ENCODE measurements at regions not wholly inside any gene's neighbourhood (a gene's known extent, or its start where the extent isn't known, plus 50 kb on each side); places are given as distances from the start of the nearest gene placed in this dataset.

- H3K36me3 ChIP-seq (ENCODE audit: control insufficient read depth, insufficient read depth, low read length): no peaks in the 10 kb centered on the region
- no peaks in the 10 kb centered on the region for H4K20me1 ChIP-seq (ENCODE audit: insufficient read depth, low read length)
- no TSS peak for BruUV-seq (replicated peaks)
- no peaks in the 10 kb centered on the region for H3K27me3 ChIP-seq (ENCODE audit: control insufficient read depth, insufficient read depth, low read length)
- no CpG with 5 or more reads among the region's 1 CpG for WGBS, 2 experiments (ENCODE audit: extremely low coverage in 2 of 2, insufficient read length in 1 of 2)
- no peaks in the 10 kb centered on the region for H3K79me1 ChIP-seq (ENCODE audit: low read depth in 1 of 2, low read length in 2 of 2)
- H3K9me1 ChIP-seq (ENCODE audit: insufficient read depth, low read length): no peaks in the 10 kb centered on the region
- CTCF ChIA-PET: no interaction called here
- in situ Hi-C loops (cut with MboI; ENCODE audit: low sequenced_read_pairs) (no loop called here), intact Hi-C loops (cut with micrococcal nuclease) (no loop called here), dilution Hi-C loops (cut with HindIII; ENCODE audit: low sequenced_read_pairs, unreplicated experiment) (no loop called here)
- H2AFZ ChIP-seq (replicated peaks; ENCODE audit: low read length, poor library complexity): no peak overlapping the region
- H2BK15ac ChIP-seq (ENCODE audit: low read depth, low read length): no peak overlapping the region
- peaks cover 3% of the 10 kb centered on the region; the same call in 1 of the 2 replicates for H3K9me3 ChIP-seq (ENCODE audit: control insufficient read depth, insufficient read depth, low read length)
- no peak overlapping the region for H2BK120ac ChIP-seq (ENCODE audit: low read depth, low read length)
- no peak overlapping the region for H2AK5ac ChIP-seq (ENCODE audit: low read depth, low read length)
- no peak overlapping the region for H3K14ac ChIP-seq (replicated peaks; ENCODE audit: low read depth, low read length)
- ATAC-seq (ENCODE audit: low read depth): no peak
- no peak overlapping the region for H4K5ac ChIP-seq (ENCODE audit: low read depth, low read length)
- H3K4me3 ChIP-seq (ENCODE audit: insufficient read depth, low read depth, low read length): no peak overlapping the region
- no peak overlapping the region for H3K4me2 ChIP-seq (ENCODE audit: low read depth, low read length)
- no peak overlapping the region for H3K18ac ChIP-seq (ENCODE audit: low read depth, low read length)
- no peak overlapping the region for H4K91ac ChIP-seq (ENCODE audit: insufficient read depth, low read depth, low read length)
- H3K56ac ChIP-seq (ENCODE audit: extremely low read depth, insufficient read depth, low read length): no peak overlapping the region
- POLR2A ChIA-PET (ENCODE audit: unreplicated experiment): no interaction called here
- no peak overlapping the region for H3K4ac ChIP-seq (ENCODE audit: low read depth, low read length)
- TF ChIP-seq CTCF (conservative IDR thresholded peaks at IDR 0.05; ENCODE audit: low read depth, low read length) (no peak), BHLHE40 (IDR thresholded peaks at IDR 0.05; ENCODE audit: low read depth, low read length) (no peak), NFE2L2 (IDR thresholded peaks at IDR 0.05; ENCODE audit: low read depth, low read length) (no peak), SMC3 (IDR thresholded peaks at IDR 0.05; ENCODE audit: low read depth, low read length) (no peak), MXI1 (IDR thresholded peaks at IDR 0.05; ENCODE audit: borderline replicate concordance, low read depth, low read length) (no peak), RAD21 (IDR thresholded peaks at IDR 0.05; ENCODE audit: low read length) (no peak), MAFK (IDR thresholded peaks at IDR 0.05; ENCODE audit: low read depth, low read length) (no peak), POLR2A (IDR thresholded peaks at IDR 0.05; ENCODE audit: low read depth, low read length) (no peak), RCOR1 (IDR thresholded peaks at IDR 0.05; ENCODE audit: insufficient replicate concordance, low read length) (no peak), MAZ (IDR thresholded peaks at IDR 0.05; ENCODE audit: borderline replicate concordance, low read depth, low read length) (no peak), CHD1 (IDR thresholded peaks at IDR 0.05; ENCODE audit: low read depth, low read length) (no peak), ELK1 (IDR thresholded peaks at IDR 0.05; ENCODE audit: borderline replicate concordance, low read depth, low read length) (no peak), FOS (IDR thresholded peaks at IDR 0.05; ENCODE audit: low read depth, low read length) (no peak)
- no peak overlapping the region for H3K9ac ChIP-seq (ENCODE audit: low read depth, low read length)
- no peak overlapping the region for H2BK5ac ChIP-seq (ENCODE audit: low read depth, low read length, poor library complexity, severe bottlenecking)
- no peak overlapping the region for H2AK9ac ChIP-seq (replicated peaks; ENCODE audit: low read depth, low read length, poor library complexity)
- no peak for DNase-seq
- no peak overlapping the region for H3K27ac ChIP-seq (ENCODE audit: insufficient read depth, low read length)
- H3K23ac ChIP-seq (ENCODE audit: low read depth, low read length): no peak overlapping the region
- no peak overlapping the region for H4K8ac ChIP-seq (ENCODE audit: low read depth in 2 of 2, low read length in 2 of 2)
- no peaks in the 10 kb centered on the region for H3K4me1 ChIP-seq (ENCODE audit: control insufficient read depth, insufficient read depth, low read length)
- no peak overlapping the region for H2BK20ac ChIP-seq (ENCODE audit: low read depth, low read length)
Measured at GRCh38 chr17:70582777-70583176, 413.4 kb downstream of the KCNJ2 start.

All from IMR-90 (cell line).